Fibroblast of skin of scalp (primary cell): ENCODE measurements at regions not wholly inside any gene's neighbourhood (a gene's known extent, or its start where the extent isn't known, plus 50 kb on each side); places are given as distances from the start of the nearest gene placed in this dataset.
"Not testable (repeated sequence)": the region's sequence is repeated elsewhere in the genome, so short reads cannot be mapped to it uniquely, and the experiment has no call there.

Experiments
- DNase-seq: peaks from one replicate; pipeline ENCODE4 v3.0.0-alpha.2; 2013

DNA sequence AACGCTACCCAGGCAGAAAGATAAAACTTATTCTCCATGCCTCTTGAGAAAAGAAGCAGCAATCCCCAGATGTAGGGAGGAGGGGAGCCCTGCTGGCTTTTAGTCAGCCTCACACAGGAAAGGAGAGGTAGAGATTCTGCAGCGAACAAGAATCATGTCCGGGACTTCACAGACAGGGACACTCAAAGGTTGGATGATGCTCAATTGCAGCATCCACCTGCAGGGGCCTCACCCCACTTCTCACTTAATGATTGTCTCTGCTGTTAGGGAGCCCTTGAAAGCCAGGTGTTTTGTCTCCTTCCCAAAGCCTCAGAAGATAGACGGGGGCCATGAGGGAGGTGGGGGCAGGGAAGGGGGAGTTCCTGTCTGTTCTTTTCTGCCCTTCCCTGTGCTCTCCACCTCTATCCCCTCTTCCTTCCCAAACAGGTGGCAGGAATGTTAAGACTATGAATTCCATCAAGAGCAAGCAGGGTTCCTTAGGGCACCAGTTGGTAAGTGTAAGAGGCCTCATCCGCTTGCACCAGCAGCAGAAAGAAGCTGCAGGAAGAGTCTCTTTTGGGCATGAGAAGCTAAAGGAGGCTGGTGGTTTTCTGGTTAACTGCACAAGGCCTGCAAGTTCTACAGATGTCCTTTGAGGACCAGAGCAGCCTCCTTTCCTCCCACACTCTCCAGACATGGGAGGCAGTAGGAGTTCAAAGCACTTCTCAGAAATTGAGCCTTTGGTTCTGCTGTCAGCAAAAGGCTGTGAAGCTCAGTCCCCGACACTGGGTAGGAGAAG is 154.7 kb upstream of the TNP1 start:
- no peak for DNase-seq

DNA sequence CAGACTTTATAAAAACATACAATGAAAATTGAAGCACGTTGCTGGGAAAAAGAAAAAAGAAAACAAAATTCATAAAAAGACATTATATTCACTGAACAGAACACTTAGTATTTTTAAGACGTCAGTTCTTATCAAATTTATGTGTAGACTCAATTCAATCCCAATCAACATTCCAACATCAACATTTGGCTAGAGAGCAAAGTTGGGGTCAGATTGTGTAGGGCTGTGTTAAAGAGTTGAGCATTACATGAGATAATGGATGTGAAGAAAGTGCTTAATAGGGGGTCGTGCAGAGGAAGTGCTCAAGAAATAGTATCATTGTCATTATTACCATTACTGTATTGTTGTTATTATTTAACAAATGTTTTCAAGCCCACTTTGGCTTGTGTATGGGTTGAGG is 154.1 kb upstream of the TNP1 start:
- DNase-seq: no peak

DNA sequence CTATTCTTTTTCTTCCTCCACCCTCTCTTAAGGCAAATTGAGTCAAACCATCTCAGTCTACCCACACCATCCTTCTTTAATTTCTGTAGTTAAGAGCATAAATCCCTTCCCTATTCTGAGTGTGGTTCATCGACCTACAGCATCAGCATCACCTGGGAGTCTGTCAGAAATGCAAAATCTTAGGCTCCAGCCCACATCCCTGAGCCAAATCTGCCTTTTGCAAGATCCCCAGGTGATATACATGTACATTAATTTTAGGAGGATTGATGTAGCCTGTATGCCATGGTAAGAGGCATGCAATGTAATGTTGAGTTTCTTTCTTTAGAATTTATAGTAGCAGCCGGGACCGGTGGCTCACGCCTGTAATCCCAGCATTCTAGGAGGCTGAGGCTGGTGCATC is 151.7 kb upstream of the TNP1 start:
- no peak for DNase-seq

DNA sequence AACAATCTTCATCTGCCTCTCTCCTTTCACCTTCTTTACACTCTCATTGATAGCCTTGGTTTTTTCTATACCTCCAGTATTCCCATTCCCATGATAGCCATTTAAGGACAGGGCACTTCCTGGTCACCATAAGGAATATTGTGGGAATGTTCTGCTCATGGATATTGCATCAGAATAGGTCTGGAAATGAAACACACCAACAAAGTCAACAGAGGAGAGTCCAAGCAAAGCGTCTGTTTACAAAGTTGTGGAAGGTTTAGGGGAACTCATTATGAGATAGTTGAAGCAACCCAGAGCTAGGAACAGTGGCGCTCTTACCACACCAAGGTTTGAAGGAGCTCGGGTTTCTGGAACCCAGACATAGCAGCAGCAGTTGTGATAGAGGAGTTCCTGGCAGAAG is 150.3 kb upstream of the TNP1 start:
- DNase-seq: no peak

DNA sequence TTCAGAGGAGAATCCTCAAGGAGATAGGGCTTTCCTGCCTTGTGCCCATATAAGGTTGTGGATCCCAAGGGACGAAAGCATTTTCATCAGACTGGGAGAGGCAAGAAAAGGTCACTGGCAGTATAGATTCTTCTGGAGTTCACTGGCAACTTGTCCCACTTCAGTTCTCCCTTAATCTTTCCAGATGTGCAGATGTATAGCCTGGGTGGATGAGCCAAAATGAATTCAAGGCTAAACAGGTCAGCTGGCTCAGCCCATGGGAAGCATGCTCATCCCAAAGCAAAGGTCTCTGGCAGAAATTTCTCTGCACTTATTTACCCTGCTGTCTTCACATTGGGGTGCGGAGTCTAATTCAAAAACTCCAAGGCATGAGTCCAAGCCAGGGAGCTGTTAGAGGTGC is 148.9 kb upstream of the TNP1 start:
- DNase-seq: no peak

DNA sequence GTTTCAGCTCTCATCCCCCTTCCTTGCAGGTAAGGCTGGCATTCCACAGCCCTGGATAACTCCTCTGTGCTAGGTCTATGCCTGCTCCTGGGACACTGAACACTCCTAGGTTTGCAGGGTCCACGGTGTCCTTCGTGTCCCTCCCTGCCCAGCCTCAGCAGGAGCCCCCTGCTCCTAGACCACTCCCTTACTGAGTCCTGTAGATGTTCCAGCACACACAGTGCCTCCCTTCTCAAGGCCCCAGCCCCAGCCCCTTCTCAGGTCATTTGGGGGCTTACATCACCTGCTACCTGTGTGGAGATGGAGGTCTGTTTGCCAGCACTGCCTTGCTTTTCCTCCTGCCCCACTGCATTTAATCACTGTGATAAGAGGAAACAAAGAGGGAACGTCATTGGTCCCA is 146.4 kb upstream of the TNP1 start:
- DNase-seq: no peak

DNA sequence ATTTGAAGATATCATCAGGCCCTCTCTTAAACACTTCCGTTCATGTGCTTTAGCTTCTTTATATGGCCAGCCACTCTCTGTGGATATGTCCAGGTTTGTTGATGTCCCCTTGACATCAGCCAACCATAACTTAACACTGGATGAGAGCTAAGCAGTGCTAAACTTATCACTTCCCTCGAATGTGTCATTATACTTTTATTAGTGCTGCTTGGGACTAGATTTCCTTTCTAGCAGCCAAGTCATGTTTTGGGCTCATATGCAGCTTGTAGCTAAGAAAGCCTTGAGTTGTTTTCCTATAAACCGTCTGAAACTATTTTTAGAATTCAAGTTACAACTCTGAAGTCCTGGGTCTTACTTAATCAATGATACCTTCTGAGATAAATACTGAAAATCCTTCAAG is 144.8 kb upstream of the TNP1 start:
- DNase-seq: no peak

DNA sequence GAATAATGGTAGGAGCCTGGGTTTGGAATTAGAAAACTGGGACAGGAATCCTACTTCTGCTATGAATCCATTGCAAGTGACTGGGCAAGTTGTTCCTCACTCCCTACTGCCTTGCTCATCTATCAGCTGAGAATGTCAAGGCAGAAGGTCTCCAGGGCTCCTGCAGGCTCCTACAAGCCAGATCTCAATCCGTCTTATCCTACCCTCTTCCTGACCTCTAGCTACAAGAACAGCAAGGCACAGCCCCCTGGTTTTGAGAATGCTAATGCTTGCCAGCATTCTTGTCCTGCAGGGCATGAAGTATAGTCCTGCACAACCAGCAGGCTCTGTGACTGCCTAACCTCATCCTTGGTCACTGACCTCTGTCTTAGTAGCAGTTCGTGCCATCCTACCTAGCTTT is 141.9 kb upstream of the TNP1 start:
- no peak for DNase-seq

DNA sequence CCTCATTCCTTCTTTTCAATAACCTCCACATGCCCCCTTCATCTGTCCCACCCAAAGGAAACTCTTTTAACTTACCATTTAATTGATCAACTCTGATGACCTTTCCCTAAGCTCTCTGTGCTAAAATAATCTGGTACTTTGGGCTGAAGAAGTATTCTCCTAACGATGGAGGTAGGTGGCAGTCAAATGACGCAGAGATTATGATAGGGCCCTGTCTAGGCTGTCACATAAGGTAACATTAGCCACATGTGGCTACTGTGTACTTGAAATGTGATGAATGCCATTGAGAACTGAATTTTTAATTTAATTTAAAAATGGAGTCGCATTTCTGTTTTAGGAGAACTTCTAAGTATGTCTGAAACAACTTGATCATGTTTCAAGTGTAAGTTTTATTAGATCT is 140.5 kb upstream of the TNP1 start:
- DNase-seq: no peak

DNA sequence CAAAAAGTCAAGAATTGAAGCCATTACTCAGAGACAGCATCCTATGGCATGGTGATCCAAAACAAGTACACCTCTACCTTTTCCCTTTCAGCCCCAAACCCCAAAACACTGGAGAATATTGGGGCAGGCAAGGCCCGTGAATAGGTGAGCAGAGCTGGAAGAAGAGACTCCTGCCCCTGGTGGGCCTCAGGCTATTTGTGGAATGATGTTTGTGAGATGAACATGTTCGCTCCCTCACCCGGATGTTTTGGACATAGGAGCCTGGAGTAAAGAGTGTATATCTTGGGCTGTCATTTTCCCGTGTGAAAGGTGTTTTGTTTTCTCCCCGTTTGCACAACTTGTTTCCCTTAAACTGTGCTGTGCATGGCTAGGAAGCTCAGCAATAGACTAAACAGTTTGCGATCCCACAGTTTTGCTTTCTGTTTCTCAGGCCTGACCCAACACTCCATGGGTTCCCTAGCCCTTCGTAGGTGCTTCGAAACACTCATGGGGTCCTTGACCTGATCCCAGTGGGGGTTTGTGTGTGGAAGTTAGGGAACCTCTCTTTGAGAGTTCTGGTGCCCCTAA is 136.5 kb upstream of the TNP1 start:
- no peak for DNase-seq

DNA sequence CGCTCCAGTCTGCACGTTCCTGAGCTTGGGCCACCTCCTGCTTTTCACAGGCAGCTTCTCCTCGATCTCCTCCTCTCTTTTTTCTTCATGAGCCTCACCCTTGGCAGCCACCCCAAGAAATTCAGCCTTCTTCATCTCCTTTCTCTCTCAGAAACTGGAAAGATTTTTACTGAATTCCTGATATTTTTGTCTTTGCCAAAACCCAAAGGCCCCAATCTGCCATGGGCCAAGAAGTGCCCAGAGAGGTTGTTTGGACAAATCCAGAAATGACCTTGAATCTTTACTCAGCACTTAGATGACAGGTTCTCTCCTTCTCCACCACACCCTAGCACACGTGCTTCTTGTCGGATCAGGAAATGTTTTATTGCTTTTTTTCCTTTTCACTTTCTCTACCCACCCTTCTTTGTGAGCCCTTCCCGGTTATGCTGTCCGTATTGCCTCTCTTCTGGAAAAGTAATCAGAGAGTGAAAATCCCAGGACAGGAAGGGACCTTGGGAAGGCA is 134.5 kb upstream of the TNP1 start:
- DNase-seq: no peak

DNA sequence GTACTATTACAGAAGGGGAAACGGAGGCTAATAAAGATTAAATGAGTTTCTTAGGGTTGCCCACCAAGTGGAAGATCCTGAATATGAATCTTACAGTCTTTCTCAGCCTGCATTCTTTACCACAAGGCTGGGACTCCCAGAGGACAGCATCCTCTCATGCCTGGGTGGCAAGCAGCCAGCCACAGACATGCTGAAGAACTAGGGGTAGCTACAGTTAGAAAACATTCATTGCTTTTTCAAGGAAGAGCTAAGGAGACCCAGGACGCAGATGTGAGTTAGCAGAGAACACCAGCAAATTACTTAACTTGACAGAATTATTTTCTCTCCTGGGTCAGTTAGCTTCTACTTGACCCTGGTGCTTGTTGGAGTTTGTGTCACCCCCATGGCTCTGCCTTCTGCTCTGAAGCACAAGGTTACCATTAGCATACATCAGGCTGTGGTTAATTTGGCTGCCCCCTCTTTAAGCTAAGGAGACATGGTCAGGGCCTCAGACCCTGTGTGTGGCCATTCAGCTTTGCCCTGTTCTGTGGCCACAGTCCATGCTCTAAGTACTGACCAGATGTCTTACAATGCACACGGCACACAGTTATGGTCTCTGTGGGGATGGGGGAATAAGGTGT is 132.3 kb upstream of the TNP1 start:
- DNase-seq: peak; percentile 81

DNA sequence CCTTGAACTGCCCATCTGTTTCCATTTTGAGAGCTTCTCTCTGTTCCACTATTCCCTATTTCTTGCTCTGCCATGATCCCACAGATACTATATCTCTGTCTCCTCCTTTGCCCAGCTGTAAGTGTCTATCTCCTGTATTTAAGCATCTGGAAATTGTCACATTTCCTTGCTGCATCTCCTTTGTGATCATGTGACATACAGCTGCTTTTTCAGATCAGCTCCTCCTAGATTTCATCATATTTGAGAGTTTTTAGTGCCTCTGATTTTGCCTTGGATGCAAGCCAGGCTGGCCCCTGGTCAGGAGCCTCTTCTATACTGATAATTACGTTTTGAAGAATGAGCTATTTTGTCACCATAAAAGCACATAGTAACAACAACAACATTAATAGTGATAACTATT is 131.7 kb upstream of the TNP1 start:
- DNase-seq: peak; percentile 50

DNA sequence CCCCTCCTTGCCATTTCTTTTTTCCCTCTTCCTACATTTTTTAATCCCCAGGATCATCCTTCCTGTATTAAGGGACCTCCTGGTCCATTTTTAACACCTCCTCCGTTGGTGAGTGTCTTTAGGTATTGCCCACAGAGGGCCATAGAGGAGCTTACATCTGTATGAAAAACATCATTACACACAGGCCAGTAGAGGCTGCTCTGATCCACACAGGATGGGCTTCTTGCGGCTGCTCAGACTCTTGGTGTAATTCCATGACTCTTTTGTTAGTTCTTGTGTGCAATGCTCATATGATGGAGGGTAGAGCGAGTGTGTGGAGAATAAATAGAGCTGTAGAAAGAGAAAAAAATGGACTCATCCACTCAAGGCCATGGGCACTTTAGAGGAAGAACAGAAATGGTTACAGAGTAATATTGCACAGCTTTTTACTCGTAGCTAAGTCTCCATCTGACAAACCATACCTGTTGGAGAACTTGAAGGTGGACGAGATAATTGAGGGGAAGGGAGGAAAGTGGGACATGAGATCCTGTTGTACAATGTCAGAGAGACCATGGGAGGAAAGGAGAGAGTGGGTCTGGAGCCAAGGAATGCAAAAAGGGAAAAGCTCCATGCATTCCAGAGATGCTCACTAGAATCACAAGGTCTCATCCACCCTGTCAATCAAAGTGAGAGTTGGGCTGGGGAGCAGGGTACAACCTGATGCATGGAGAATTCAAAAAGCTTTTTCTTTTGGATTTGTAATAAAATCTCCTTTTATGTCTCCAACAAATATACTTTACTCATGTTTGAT is 129.7 kb upstream of the TNP1 start:
- peak; percentile 47 for DNase-seq

DNA sequence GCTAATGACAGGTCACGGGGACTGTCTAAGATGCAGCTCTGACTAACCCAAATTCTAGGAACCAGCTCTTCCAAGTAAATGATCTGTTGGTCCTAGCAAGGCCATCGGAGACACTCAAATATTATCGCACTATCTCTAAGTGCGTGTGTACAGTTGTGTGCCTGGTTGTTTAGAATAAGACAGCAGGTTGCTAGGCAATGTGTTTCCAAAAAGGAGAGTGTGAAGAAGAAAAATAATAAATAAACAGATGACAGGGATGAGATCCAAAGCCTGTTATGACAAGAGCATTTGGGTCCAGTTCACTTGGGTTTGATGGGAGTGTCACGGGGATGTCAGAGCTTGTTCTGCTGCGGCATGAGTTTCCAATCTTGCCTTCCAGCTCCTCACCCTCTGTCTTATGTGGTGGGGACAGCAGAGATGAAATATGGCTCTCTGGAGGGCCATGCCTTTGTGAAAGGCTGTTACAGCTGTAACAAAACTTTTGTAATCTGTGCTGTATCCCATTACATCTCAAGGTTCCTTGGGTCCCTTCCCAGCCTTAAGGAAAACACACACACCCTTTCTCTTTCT is 127.5 kb upstream of the TNP1 start:
- no peak for DNase-seq

DNA sequence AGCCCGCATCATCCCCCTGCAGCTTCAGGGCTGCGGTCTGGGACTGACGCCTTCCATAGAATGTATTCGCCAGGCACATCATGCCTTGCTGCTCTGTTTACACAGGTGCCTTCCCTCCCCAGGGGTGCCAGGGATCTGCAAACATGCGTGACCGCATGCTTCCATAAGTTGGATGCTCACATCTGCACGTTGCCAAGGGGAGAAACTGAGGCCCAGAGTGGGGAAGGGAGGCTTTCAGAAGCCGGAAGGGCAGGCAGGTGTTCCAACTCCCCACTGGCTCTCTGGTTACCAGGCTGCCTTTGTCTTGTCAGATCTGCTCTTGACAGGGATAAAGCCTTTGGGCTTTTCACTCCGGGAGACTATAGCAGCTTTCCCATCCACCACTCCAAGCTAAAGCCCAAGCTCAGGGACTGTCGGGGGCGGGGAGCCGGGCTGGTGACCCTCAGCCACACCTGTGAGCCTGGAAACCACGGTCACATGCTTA is 125.8 kb upstream of the TNP1 start:
- DNase-seq: no peak

DNA sequence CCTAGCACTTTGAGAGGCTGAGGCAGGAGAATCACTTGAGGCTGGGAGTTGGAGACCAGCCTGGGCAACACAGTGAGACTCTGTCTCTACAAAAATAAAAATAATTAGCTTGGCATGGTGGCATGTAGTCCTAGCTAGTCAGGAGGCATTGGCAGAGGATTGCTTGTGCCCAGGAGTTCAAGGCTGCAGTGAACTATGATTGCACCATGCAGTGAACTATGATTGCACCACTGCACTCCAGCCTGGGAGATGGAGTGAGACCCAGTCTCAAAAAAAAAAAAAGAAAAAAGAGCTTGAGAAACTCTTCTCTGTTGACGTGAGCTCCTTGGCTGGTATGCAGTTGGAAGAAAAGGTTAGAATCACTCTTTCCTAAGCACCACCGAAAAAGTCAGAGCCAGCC is 125.1 kb upstream of the TNP1 start:
- no peak for DNase-seq

DNA sequence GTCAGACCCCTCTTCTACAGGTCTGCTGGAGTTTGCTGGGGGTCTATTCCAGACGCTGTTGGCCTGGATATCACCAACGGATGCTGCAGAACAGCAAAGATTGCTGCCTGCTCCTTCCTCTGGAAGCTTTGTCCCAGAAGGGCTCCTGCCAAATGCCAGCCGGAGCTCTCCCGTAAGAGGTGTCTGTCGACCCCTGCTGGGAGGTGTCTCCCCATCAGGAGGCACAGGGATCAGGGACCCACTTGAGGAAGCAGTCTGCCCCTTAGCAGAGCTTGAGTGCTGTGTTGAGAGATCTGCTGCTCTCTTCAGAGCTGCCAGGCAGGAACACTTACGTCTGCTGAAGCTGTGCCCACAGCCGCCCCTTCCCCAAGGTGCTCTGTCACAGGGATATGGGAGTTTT is 122.1 kb upstream of the TNP1 start:
- not testable (repeated sequence) for DNase-seq

DNA sequence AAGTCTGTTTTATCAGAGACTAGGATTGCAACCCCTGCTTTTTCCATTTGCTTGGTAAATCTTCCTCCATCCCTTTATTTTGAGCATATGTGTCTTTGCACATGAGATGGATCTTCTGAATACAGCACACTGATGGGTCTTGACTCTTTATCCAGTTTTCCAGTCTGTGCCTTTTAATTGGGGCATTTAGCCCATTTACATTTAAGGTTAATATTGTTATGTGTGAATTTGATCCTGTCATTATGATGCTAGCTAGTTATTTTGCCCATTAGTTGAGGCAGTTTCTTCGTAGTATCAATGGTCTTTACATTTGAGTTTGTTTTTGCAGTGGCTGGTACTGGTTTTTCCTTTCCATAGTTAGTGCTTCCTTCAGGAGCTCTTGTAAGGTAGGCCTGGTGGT is 120.6 kb upstream of the TNP1 start:
- DNase-seq: not testable (repeated sequence)

DNA sequence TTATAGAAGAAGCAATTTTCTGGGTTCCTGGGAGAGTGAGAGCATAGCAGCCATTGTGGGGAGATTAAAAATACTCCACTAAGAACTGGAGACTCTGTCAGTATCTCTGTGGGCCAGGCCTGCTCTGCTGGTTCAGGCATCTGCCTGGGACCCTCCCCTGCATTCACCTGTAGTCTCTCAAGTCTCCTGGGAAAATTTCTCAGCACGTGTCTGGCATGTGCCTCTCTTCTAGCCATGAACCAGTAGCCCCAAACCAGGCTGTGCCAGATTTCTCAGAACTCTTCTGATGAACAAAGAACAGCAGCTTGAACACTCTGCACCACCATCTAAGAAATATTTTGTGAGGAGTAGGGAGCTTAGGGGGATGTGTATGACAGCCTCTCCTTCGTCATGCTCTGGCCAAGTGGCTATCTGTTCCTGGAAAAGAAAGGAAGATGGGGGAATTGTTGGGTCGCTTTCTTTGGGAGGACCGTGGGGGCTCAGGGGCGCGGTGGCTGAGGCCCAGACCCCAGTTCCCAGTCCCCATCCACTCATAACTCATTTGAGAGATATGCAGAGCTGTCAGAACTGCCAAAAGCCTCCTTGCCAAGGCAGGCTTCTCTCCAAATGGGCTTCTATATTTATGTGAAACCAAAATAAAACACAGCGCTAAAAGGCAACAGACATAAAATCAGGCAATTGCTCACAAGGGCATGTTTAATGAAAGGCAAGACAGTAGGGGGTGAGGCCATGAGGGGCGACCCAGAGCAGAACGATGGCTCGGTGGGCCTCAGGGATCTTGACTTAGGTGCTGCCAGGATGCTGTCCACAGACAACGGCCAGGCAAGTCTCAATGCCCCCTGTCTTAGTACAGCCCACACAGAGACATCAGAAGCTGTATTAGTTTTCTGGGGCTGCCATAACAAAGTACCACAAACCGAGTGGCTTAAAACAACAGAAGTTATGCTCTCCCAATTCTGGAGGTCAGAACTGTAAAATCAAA is 114.7 kb upstream of the TNP1 start:
- DNase-seq: no peak

DNA sequence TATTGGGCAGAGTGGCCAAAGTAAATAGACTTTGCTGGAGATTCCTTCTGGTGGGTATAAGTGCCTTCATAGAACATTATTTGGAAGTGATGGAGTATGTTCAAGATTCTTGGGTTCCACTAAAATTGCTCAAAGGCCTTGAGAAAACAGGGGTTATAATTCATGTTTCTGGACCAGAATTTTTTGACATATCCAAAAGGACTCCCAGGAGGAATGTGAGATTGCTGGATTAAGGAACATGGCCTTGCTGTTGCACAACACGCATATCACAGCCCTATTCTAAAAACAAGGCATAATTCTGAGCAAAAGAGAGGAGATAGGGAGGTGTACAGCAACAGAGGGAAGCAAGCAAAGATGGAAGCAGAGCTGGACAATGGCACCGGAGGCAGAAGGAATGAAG is 111.7 kb upstream of the TNP1 start:
- no peak for DNase-seq
